SW480 (cell line): ENCODE measurements at regions not wholly inside any gene's neighbourhood (a gene's known extent, or its start where the extent isn't known, plus 50 kb on each side); places are given as distances from the start of the nearest gene placed in this dataset.

Experiments used
- DNase-seq: peaks from one replicate; pipeline ENCODE4 v3.0.0-alpha.2; 2016; ENCODE audit warnings: low spot score

DNA sequence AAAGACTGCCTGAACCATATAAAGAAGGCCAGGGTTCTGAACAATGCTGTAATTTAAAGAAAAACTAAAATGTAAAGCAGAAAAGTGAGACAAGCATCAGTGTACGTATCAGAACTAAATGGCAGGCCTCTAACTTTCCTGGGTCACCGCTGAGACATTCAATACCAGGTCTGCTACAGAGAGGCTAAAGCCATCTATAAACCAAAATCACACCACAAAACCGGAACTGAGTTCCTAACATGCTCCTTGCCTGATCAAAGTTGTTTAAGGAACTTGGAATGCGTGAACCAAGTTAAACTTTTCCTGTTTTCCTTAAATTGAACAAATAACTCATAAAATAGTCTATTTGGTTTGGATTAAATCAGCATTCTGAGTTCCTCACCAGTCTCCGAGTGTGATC is 55.3 kb upstream of the TECRL start:
- DNase-seq: no peak
